LNCAP (cell line): ENCODE measurements at regions not wholly inside any gene's neighbourhood (a gene's known extent, or its start where the extent isn't known, plus 50 kb on each side); places are given as distances from the start of the nearest gene placed in this dataset.

ENCODE experiments used
- TF ChIP-seq, protein P1 (sequence below): fragments of 450-650 bp; IDR thresholded peaks from 2 replicates; pipeline ENCODE4 v1.5.1; 2017; ENCODE audit warnings: mild to moderate bottlenecking

DNA sequence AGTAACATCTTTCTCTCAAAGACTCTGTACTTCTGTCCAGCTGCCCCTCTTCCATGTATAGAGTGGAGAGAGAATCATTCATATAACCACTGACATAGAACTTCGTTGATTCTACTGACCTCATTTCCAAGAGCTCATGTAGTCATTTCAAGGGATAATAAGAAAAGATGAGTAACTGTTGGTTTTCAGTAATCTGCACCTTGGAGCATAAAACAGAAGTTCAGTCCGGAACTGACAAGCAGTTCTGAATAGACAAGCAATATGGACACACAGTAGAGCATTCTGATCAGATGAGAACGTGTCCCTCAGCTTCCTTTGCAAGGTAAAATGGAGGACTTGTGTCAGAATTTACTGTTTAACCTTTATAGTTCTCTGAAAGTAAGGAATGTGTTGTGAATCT, 847.1 kb downstream of the REEP3 start:
- TF ChIP-seq, protein P1, sequence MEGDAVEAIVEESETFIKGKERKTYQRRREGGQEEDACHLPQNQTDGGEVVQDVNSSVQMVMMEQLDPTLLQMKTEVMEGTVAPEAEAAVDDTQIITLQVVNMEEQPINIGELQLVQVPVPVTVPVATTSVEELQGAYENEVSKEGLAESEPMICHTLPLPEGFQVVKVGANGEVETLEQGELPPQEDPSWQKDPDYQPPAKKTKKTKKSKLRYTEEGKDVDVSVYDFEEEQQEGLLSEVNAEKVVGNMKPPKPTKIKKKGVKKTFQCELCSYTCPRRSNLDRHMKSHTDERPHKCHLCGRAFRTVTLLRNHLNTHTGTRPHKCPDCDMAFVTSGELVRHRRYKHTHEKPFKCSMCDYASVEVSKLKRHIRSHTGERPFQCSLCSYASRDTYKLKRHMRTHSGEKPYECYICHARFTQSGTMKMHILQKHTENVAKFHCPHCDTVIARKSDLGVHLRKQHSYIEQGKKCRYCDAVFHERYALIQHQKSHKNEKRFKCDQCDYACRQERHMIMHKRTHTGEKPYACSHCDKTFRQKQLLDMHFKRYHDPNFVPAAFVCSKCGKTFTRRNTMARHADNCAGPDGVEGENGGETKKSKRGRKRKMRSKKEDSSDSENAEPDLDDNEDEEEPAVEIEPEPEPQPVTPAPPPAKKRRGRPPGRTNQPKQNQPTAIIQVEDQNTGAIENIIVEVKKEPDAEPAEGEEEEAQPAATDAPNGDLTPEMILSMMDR, result no peak

DNA sequence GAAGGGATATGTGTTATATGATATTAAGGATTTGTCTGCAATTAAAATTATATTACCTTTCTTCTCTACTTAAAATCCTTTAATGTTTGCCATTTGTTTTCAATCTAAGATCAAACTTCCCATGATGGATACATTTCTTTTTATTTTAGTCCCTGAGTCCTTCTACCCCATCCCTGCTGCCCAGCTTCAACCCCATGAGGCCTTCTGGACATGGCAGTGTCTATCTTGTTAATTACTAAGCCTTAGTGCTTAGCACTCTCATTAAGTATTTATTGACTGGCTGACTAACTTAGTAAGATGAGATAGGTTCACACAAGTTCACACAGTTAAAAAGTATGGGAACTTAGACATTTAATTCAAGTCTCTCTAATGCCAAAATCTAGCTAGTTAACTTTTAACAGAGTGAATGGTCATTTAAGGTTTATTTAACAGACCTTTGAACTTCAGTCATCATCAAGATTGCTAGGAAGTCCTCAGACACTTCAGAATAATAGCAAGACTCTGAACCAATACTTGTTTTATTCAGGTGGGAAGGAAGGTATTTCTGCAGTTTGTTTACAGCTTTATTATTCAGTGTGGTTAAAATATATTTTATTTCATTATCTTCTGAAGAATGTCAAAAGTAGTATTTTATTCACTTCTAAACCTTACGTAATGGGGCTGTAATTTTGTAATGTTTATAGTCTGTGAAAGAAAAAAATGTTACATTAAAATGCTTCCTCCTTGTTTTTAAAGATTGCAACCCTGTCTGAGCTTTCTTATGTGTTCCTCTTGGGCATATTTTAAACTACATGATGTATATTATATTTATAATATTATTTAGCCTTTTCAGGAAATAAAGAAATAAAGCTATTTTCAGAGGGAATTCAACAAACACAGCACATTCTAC, 848.9 kb downstream of the REEP3 start:
- TF ChIP-seq, protein P1, result no peak

DNA sequence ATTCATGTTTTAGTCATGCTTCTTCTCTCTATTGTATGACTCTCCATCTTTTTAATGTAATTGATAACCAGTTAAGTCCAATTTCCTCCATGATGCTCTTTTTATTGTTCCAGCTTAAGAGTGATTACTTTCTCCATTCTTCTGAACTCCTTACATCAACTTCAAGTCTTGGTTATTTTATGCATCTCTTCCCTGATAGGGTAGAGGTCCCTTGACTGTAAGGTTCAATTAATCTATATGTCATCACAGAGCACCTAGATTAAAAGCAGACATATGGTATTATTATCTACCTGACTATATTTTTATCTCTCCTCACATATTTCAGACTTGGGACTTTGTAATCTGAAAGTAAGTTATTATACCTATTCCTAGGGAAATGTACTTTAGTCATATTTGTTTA, 853.1 kb downstream of the REEP3 start:
- TF ChIP-seq, protein P1, result no peak

DNA sequence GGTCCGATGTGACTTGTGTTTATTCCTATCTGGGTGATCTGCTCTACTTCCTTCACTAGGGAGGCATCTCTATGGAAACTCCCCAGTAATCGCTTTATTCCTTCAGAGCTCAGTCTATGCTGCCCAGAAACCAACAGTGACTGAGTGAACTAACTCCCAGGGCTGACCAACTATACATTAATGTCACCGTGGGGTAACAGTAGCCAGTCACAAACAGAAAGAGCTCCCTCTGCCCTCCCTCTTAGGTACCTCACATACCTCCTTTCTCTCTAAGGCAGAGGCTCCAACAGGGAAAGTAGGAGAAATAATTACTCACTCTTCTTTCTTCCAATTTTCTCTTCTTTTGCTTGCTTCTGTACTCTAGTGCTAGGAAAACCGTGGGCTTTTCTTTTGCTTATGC, 855.0 kb downstream of the REEP3 start:
- TF ChIP-seq, protein P1, result no peak; the same call in 1 of the 2 replicates

DNA sequence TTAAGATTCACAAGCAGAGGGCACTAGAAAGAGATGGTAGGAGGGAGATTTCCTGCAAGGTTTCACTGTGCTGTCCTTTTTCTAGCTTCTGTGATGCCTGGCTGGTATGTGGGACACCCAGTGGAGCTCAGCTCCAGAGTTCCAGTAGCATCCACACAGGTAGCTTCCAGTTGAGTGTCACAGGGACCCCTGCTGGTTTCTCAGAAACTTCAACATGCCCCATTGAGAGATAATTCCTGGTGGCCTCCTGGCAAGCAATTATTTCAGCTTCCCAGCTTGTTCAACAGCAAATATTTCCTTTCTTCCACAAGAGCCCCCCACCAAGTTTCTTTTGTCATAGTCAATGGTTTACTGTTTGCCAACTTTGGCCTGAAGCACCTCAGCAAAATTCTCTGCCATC, 858.7 kb downstream of the REEP3 start:
- TF ChIP-seq, protein P1, result no peak

DNA sequence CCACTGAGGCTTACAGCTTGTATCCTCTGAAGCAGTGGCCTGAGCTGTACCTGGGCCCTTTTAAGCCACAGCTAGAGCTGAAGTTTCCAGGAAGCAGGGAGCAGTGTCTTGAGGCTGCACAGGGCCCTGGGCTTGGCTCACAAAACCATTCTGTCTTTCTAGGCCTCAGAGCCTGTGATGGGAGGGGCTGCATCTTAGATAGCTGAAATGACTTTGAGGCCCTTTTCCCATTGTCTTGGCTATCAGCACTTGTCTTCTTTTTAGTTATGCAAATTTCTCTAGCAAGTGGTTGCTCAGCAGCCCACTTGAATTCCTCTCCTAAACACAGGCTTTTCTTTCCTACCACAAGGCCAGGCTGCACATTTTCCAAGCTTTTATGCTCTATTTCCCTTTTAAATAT, 864.2 kb downstream of the REEP3 start:
- TF ChIP-seq, protein P1, result no peak

DNA sequence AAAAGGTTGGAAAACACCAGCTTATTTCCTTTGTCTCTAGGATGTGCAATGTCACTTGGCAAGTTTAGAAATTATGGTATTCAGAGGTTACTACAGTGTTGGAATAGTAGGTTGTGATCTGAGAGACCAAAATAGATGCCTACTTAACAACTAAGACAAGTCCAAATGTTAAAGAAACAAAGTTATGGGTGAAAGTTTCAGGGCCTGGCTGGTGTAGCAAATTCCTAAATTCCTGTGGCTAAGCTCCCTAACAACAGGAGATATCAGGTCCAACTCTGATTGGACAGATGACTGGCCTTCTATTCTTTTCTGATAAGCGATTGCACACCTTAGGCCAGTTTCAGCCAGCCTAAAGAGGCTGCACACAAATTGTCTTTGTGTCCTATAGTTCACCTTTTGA, 873.5 kb downstream of the REEP3 start:
- TF ChIP-seq, protein P1, result no peak
